K562 (cell line): ENCODE measurements at regions not wholly inside any gene's neighbourhood (a gene's known extent, or its start where the extent isn't known, plus 50 kb on each side); places are given as distances from the start of the nearest gene placed in this dataset.

Source experiments
- CBX3 ChIP-seq, 2 experiments: IDR thresholded peaks; 1 replicate in 1 of 2; 2 replicates in 1 of 2; pipeline ENCODE4 v1.6.1; 2012; ENCODE audit warnings: inconsistent platforms in 2 of 2, low read length in 2 of 2, borderline replicate concordance in 1 of 2, control low read depth in 1 of 2
- CEBPZ ChIP-seq: fragments of 150-350 bp; IDR thresholded peaks from 2 replicates; pipeline ENCODE4 v1.6.1; 2014; ENCODE audit warnings: low read depth, mild to moderate bottlenecking, low read length, borderline replicate concordance
- DPF2 ChIP-seq: fragments of 450-650 bp; IDR thresholded peaks from 2 replicates; pipeline ENCODE4 v1.6.1; 2016
- HMG20A ChIP-seq: fragments of 450-650 bp; formaldehyde crosslinking; conservative IDR thresholded peaks from 2 replicates; pipeline ENCODE4 v1.4.0; 2020; ENCODE audit warnings: mild to moderate bottlenecking, mixed read lengths
- MLX ChIP-seq, 2 experiments: fragments of 450-650 bp in 1 of 2; sonication (generic) in 1 of 2; formaldehyde crosslinking; conservative IDR thresholded peaks; 2 replicates each; pipeline versions ENCODE4 v1.4.0 to v1.8.1; 2020 to 2022; ENCODE audit warnings: mild to moderate bottlenecking in 1 of 2, missing genetic modification reagents in 1 of 2
- ZNF324 ChIP-seq: fragments of 250-450 bp; sonication (Bioruptor Pico); IDR thresholded peaks from 2 replicates; pipeline ENCODE4 v1.4.0; 2020; ENCODE audit warnings: mild to moderate bottlenecking

- TF ChIP-seq ZNF324 (CRISPR knock-in tag) (no peak), MLX (CRISPR knock-in tag; conservative IDR thresholded peaks at IDR 0.05) (no peak), CEBPZ (no peak), DPF2 (no peak), CBX3 (IDR thresholded peaks at IDR 0.05; ENCODE audit: borderline replicate concordance in 1 of 2, low read length in 2 of 2) (no peak), HMG20A (CRISPR knock-in tag) (no peak)
These were observed 123.7 kb upstream of the MCHR2 start for GRCh38 chr6:100117680-100118079.
